Panc1 (cell line): ENCODE measurements at regions not wholly inside any gene's neighbourhood (a gene's known extent, or its start where the extent isn't known, plus 50 kb on each side); places are given as distances from the start of the nearest gene placed in this dataset.

Experiments
- ATAC-seq: fragments of 200-7000 bp; cut with Tn5 transposase; 2 replicates; pipeline ENCODE4 v1.9.1; 2020; ENCODE audit warnings: mild to moderate bottlenecking, moderate library complexity
- BruUV-seq: library from RNA; stranded (reverse); fragments of 400-500 nt; replicated peaks from 2 replicates; lab custom pipeline; 2021; lab: Mats Ljungman, UMichigan
- CTCF ChIA-PET: fragments of 300-600 bp; sonication (Branson Sonifier 250); formaldehyde crosslinking; loops from one replicate; lab custom pipeline; 2022; ENCODE audit warnings: antibody characterized with exemption; lab: Charles Lee
- POLR2A ChIA-PET: fragments of 300-600 bp; sonication (Branson Sonifier 250); formaldehyde crosslinking; loops from one replicate; lab custom pipeline; 2022; ENCODE audit warnings: antibody characterized with exemption; lab: Charles Lee
- DNase-seq: peaks from one replicate; pipeline ENCODE4 v3.0.0-alpha.2; 2010; ENCODE audit warnings: low read depth, low spot score
- H3K27ac ChIP-seq: 2 replicates; pipeline ENCODE4 v1.5.1; 2011; ENCODE audit warnings: mild to moderate bottlenecking, low read length, inconsistent platforms
- H3K27me3 ChIP-seq: fragments of 200-500 bp; sonication (Bioruptor generic); 2 replicates; pipeline ENCODE4 v1.6.0; 2014; ENCODE audit warnings: low read length, inconsistent platforms; ENCODE audit not compliant: control insufficient read depth, insufficient read depth
- H3K36me3 ChIP-seq: fragments of 200-500 bp; sonication (Bioruptor generic); 2 replicates; pipeline ENCODE4 v1.5.1; 2014; ENCODE audit warnings: inconsistent platforms, mild to moderate bottlenecking, low read length, moderate library complexity; ENCODE audit not compliant: control insufficient read depth, insufficient read depth
- H3K4me1 ChIP-seq: 2 replicates; pipeline ENCODE4 v1.5.1; 2011; ENCODE audit warnings: inconsistent platforms, mild to moderate bottlenecking, low read length, moderate library complexity; ENCODE audit not compliant: control insufficient read depth, insufficient read depth
- H3K4me3 ChIP-seq, 2 experiments: 2 replicates each; pipeline ENCODE4 v1.5.1; 2011 to 2012; ENCODE audit warnings: low read depth in 2 of 2, low read length in 2 of 2, mild to moderate bottlenecking in 2 of 2, inconsistent platforms in 1 of 2, moderate library complexity in 1 of 2
- H3K9me3 ChIP-seq: fragments of 200-500 bp; sonication (Bioruptor generic); 2 replicates; pipeline ENCODE4 v1.5.1; 2014; ENCODE audit warnings: low read depth, mild to moderate bottlenecking, inconsistent platforms, low read length, moderate library complexity; ENCODE audit not compliant: control insufficient read depth, insufficient read depth
- CTCF ChIP-seq: fragments of 450-650 bp; IDR thresholded peaks from 2 replicates; pipeline ENCODE4 v1.5.1; 2017; ENCODE audit warnings: mild to moderate bottlenecking
- POLR2AphosphoS5 ChIP-seq: IDR thresholded peaks from 2 replicates; pipeline ENCODE4 v1.6.1; 2012; ENCODE audit warnings: mild to moderate bottlenecking, low read depth, low read length, moderate library complexity
- REST ChIP-seq, 2 experiments: IDR thresholded peaks; 2 replicates each; pipeline ENCODE4 v1.6.1; 2011 to 2012; ENCODE audit warnings: low read depth in 2 of 2, control low read depth in 1 of 2, low read length in 1 of 2, mild to moderate bottlenecking in 1 of 2, moderate library complexity in 1 of 2; ENCODE audit not compliant: insufficient read depth in 1 of 2
- SIN3A ChIP-seq: IDR thresholded peaks from 2 replicates; pipeline ENCODE4 v1.6.1; 2012; ENCODE audit warnings: low read depth, mild to moderate bottlenecking, low read length, moderate library complexity, borderline replicate concordance; ENCODE audit not compliant: insufficient read depth
- TCF7L2 ChIP-seq: IDR thresholded peaks from 2 replicates; pipeline ENCODE4 v1.6.1; 2011; ENCODE audit warnings: mild to moderate bottlenecking, low read depth, low read length, inconsistent platforms
- in situ Hi-C: cut with HindIII; loops from 2 replicates; pipeline ENCODE4 v1.10.0; 2016; ENCODE audit warnings: low sequenced_read_pairs, low pct_unique_long_range_greater_than_20kb
- intact Hi-C: fragments of 100-400 bp; cut with micrococcal nuclease; formaldehyde crosslinking; loops from one replicate; pipeline ENCODE4 v1.10.0; 2022; ENCODE audit not compliant: unreplicated experiment

GRCh38 chr17:14552306-14552705 lies 251.4 kb downstream of the HS3ST3B1 start:
- ChIA-PET POLR2A (no interaction called here), CTCF (no interaction called here)
- Histone ChIP-seq H3K4me1 (no peaks in the 10 kb centered on the region), H3K4me3 (no peak overlapping the region), H3K27ac (no peak overlapping the region), H3K27me3 (no peaks in the 10 kb centered on the region), H3K36me3 (no peaks in the 10 kb centered on the region), H3K9me3 (no peaks in the 10 kb centered on the region)
- no peak for TF ChIP-seq POLR2AphosphoS5
- no peak for TF ChIP-seq SIN3A
- no peak for TF ChIP-seq TCF7L2
- no peak for TF ChIP-seq CTCF
- TF ChIP-seq REST (IDR thresholded peaks at IDR 0.05; ENCODE audit: insufficient read depth in 1 of 2, low read depth in 2 of 2, low read length in 1 of 2), result no peak
- ATAC-seq (no peak), DNase-seq (no peak)
- BruUV-seq, result no TSS peak
- in situ Hi-C loops (no loop called here), intact Hi-C loops (no loop called here)

GRCh38 chr17:14547556-14547955 lies 246.7 kb downstream of the HS3ST3B1 start:
- Histone ChIP-seq H3K4me3 (no peak overlapping the region), H3K9me3 (no peaks in the 10 kb centered on the region), H3K27me3 (no peaks in the 10 kb centered on the region), H3K36me3 (no peaks in the 10 kb centered on the region), H3K4me1 (no peaks in the 10 kb centered on the region), H3K27ac (no peak overlapping the region)
- DNase-seq, result no peak
- ATAC-seq, result no peak
- POLR2A ChIA-PET, result no interaction called here
- TF ChIP-seq SIN3A (no peak), TCF7L2 (no peak), POLR2AphosphoS5 (no peak), CTCF (no peak), REST (IDR thresholded peaks at IDR 0.05; ENCODE audit: insufficient read depth in 1 of 2, low read depth in 2 of 2, low read length in 1 of 2) (no peak)
- BruUV-seq, result no TSS peak
- CTCF ChIA-PET, result no interaction called here
- in situ Hi-C loops (no loop called here), intact Hi-C loops (no loop called here)
